ENCODE measurements at regions not wholly inside any gene's neighbourhood (a gene's known extent, or its start where the extent isn't known, plus 50 kb on each side); places are given as distances from the start of the nearest gene placed in this dataset.

GRCh38 chr7:84513061-84513460, 318.5 kb upstream of the SEMA3A start:
- TF ChIP-seq CTCF (IDR thresholded peaks at IDR 0.05) (no peak), EZH2phosphoT487 (IDR thresholded peaks at IDR 0.05) (no peak), EZH2 (IDR thresholded peaks at IDR 0.05) (no peak)

Data from neural progenitor cell (in vitro differentiated cells).